HL-60 (cell line): ENCODE measurements at regions not wholly inside any gene's neighbourhood (a gene's known extent, or its start where the extent isn't known, plus 50 kb on each side); places are given as distances from the start of the nearest gene placed in this dataset.
"Not testable (repeated sequence)": the region's sequence is repeated elsewhere in the genome, so short reads cannot be mapped to it uniquely, and the experiment has no call there.

Experiments used
- CTCF ChIP-seq: IDR thresholded peaks from one replicate; pipeline ENCODE4 v1.5.1; 2011; ENCODE audit warnings: low read length, control low read depth, inconsistent platforms; ENCODE audit not compliant: insufficient read depth
- GABPA ChIP-seq: IDR thresholded peaks from 2 replicates; pipeline ENCODE4 v1.6.1; 2012; ENCODE audit warnings: low read depth
- POLR2AphosphoS5 ChIP-seq: IDR thresholded peaks from 2 replicates; pipeline ENCODE4 v1.6.1; 2012; ENCODE audit warnings: low read depth
- REST ChIP-seq: IDR thresholded peaks from 2 replicates; pipeline ENCODE4 v1.6.1; 2012; ENCODE audit warnings: low read depth; ENCODE audit not compliant: insufficient replicate concordance

DNA sequence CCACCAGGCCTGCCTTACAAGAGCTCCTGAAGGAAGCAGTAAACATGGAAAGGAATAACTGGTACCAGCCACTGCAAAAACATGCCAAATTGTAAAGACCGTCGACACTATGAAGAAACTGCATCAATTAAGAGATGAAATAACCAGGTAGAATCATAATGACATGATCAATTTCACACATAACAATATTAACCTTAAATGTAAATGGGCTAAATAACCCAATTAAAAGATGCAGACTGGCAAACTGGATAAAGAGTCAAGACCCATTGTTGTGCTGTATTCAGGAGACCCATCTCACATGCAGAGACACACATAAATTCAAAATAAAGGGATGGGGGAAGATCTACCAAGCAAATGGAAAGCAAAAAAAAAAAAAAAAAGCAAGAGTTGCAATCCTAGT lies 179.0 kb upstream of the ETV3 start:
- not testable (repeated sequence) for TF ChIP-seq CTCF, POLR2AphosphoS5, REST, GABPA
